Esophagus muscularis mucosa (tissue), 4 donors: ENCODE measurements at regions not wholly inside any gene's neighbourhood (a gene's known extent, or its start where the extent isn't known, plus 50 kb on each side); places are given as distances from the start of the nearest gene placed in this dataset.

ENCODE experiments used
- EP300 ChIP-seq: sonication (generic); formaldehyde crosslinking; IDR thresholded peaks from one replicate; pipeline ENCODE4 v1.6.1; 2017; ENCODE audit warnings: antibody characterized with exemption
- POLR2A ChIP-seq: fragments of 450-650 bp; IDR thresholded peaks from one replicate; pipeline ENCODE4 v1.6.1; 2017; ENCODE audit warnings: antibody characterized with exemption, moderate library complexity, mild to moderate bottlenecking, low read depth
- TF ChIP-seq, protein P1 (sequence below), 3 experiments: fragments of 200-600 bp in 2 of 3; fragments of 450-650 bp in 1 of 3; sonication (generic) in 2 of 3; IDR thresholded peaks; one replicate each; pipeline ENCODE4 v1.5.1; 2017 to 2019; ENCODE audit warnings: antibody characterized with exemption in 3 of 3, mild to moderate bottlenecking in 2 of 3, moderate library complexity in 1 of 3

DNA sequence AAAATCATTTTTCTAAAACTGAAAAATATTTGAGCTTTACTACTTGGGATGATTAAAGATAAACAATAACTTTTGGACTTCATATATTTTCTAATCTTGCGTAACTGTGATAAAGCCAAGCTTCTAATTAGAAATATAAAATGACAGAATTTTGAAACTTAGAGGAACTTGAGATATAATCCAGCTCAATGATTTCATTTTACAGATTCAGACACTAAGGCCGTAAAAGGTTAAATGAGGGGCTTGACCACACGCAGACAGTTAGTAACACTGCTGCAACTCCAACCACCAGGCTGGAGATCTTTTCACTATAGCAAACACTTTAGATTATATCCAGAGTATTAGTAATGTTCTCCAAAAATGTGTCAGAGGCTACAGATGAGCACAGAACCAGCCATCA is 445.5 kb downstream of the ZEB2 start:
- TF ChIP-seq EP300 (no peak), POLR2A (no peak)
- TF ChIP-seq, protein P1, sequence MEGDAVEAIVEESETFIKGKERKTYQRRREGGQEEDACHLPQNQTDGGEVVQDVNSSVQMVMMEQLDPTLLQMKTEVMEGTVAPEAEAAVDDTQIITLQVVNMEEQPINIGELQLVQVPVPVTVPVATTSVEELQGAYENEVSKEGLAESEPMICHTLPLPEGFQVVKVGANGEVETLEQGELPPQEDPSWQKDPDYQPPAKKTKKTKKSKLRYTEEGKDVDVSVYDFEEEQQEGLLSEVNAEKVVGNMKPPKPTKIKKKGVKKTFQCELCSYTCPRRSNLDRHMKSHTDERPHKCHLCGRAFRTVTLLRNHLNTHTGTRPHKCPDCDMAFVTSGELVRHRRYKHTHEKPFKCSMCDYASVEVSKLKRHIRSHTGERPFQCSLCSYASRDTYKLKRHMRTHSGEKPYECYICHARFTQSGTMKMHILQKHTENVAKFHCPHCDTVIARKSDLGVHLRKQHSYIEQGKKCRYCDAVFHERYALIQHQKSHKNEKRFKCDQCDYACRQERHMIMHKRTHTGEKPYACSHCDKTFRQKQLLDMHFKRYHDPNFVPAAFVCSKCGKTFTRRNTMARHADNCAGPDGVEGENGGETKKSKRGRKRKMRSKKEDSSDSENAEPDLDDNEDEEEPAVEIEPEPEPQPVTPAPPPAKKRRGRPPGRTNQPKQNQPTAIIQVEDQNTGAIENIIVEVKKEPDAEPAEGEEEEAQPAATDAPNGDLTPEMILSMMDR (IDR thresholded peaks at IDR 0.05) = no peak
